C1 segment of cervical spinal cord (tissue), 14 donors: ENCODE measurements at regions not wholly inside any gene's neighbourhood (a gene's known extent, or its start where the extent isn't known, plus 50 kb on each side); places are given as distances from the start of the nearest gene placed in this dataset.
"Not testable (repeated sequence)": the region's sequence is repeated elsewhere in the genome, so short reads cannot be mapped to it uniquely, and the experiment has no call there.

Experiments
- DNase-seq, 14 donors: peaks; one replicate each; lab custom pipeline; 2025; lab: John Stamatoyannopoulos, UW

GRCh38 chr13:76361868-76362267 is 524.3 kb downstream of the KCTD12 start:
- no peak for DNase-seq

- DNase-seq = no peak
Measured at GRCh38 chr13:76351541-76352229, 534.5 kb downstream of the KCTD12 start.

- DNase-seq = no peak
Measured at GRCh38 chr13:76350399-76350798, 535.8 kb downstream of the KCTD12 start.

GRCh38 chr13:76349700-76350099 is 536.5 kb downstream of the KCTD12 start:
- DNase-seq = no peak

- DNase-seq = no peak
Measured at GRCh38 chr13:76339649-76340048, 546.6 kb downstream of the KCTD12 start.

GRCh38 chr13:76338003-76338402 is 548.2 kb downstream of the KCTD12 start:
- DNase-seq = no peak

- DNase-seq = no peak
Measured at GRCh38 chr13:76336889-76337844, 549.0 kb downstream of the KCTD12 start.

- no peak for DNase-seq
Measured at GRCh38 chr13:76335463-76335862, 550.7 kb downstream of the KCTD12 start.

GRCh38 chr13:76331943-76332712 is 554.1 kb downstream of the KCTD12 start:
- DNase-seq = no peak

- DNase-seq = no peak
Measured at GRCh38 chr13:76330761-76331160, 555.4 kb downstream of the KCTD12 start.

- DNase-seq = no peak
Measured at GRCh38 chr13:76329866-76330580, 556.2 kb downstream of the KCTD12 start.

- no peak for DNase-seq
Measured at GRCh38 chr13:76329004-76329403, 557.2 kb downstream of the KCTD12 start.

- no peak for DNase-seq
Measured at GRCh38 chr13:76326343-76326742, 559.9 kb downstream of the KCTD12 start.

- no peak for DNase-seq
Measured at GRCh38 chr13:76319921-76320320, 566.3 kb downstream of the KCTD12 start.

- DNase-seq = no peak
Measured at GRCh38 chr13:76316998-76317527, 569.1 kb downstream of the KCTD12 start.

- DNase-seq = no peak
Measured at GRCh38 chr13:76314495-76314894, 571.7 kb downstream of the KCTD12 start.

- DNase-seq = no peak
Measured at GRCh38 chr13:76307142-76307541, 579.1 kb downstream of the KCTD12 start.

- no peak for DNase-seq
Measured at GRCh38 chr13:76300688-76301087, 585.5 kb downstream of the KCTD12 start.

- DNase-seq = no peak
Measured at GRCh38 chr13:76297331-76297730, 588.9 kb downstream of the KCTD12 start.

- DNase-seq = no peak
Measured at GRCh38 chr13:76296751-76297150, 589.5 kb downstream of the KCTD12 start.

- not testable (repeated sequence) for DNase-seq
Measured at GRCh38 chr13:76295020-76295419, 591.2 kb downstream of the KCTD12 start.
